ENCODE measurements at regions not wholly inside any gene's neighbourhood (a gene's known extent, or its start where the extent isn't known, plus 50 kb on each side); places are given as distances from the start of the nearest gene placed in this dataset.

DNA sequence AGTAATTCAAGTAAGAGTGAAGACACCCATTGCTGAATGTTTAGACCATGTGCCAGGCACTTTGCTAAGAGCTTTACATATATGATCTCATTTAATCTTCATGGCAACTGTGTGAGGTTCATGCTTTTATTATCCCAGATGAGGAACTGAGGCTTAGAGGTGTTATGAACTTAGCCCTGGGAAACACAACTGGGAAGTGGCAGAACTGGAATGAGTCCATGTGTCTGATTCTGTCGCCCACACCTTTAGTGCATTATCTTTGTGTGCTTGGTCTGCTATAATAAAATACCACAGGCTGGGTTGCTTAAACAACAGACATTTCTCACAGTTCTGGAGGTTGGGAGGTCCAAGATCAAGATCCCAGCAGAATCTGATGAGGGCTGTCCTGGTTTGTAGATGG, 108.7 kb upstream of the PLET1 start:
- Histone ChIP-seq H3K27me3 (no peaks in the 10 kb centered on the region), H3K4me3 (no peak overlapping the region), H3K36me3 (no peaks in the 10 kb centered on the region), H3K9me3 (no peaks in the 10 kb centered on the region), H3K27ac (no peak overlapping the region), H3K4me1 (ENCODE audit: insufficient read depth) (peaks cover 4% of the 10 kb centered on the region)
- WGBS, 3 donors, result 92 to 100% (median 93%) methylated on average over 1 of the region's 1 CpG
- intact Hi-C loops (cut with DNase I), result no loop called here
- DNase-seq, result no peak
- TF ChIP-seq EP300 (IDR thresholded peaks at IDR 0.05), result no peak
- TF ChIP-seq POLR2A (IDR thresholded peaks at IDR 0.05), result no peak
- TF ChIP-seq, protein P1, sequence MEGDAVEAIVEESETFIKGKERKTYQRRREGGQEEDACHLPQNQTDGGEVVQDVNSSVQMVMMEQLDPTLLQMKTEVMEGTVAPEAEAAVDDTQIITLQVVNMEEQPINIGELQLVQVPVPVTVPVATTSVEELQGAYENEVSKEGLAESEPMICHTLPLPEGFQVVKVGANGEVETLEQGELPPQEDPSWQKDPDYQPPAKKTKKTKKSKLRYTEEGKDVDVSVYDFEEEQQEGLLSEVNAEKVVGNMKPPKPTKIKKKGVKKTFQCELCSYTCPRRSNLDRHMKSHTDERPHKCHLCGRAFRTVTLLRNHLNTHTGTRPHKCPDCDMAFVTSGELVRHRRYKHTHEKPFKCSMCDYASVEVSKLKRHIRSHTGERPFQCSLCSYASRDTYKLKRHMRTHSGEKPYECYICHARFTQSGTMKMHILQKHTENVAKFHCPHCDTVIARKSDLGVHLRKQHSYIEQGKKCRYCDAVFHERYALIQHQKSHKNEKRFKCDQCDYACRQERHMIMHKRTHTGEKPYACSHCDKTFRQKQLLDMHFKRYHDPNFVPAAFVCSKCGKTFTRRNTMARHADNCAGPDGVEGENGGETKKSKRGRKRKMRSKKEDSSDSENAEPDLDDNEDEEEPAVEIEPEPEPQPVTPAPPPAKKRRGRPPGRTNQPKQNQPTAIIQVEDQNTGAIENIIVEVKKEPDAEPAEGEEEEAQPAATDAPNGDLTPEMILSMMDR (IDR thresholded peaks at IDR 0.05), result no peak

DNA sequence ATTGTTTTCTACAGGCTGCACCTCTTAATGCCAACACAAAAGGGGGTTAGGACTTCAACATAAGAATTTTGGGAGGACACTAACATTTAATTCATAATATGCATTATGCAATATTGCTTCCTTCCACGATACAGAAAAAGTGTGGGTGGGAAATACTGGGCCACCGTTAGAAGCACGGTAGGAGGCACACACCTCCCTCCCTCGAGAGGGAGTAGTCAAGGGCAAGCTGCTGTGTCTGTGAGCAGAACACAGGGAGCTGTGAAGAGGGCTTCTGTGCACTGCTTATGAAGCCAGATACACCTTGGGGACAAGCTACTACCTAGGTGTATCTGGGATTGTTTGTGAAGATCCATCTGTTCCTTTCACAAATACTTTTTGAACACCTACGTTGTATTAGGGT, 109.3 kb upstream of the PLET1 start:
- no peak overlapping the region for H3K4me3 ChIP-seq
- H3K9me3 ChIP-seq, result no peaks in the 10 kb centered on the region
- H3K36me3 ChIP-seq, result no peaks in the 10 kb centered on the region
- H3K27me3 ChIP-seq, result no peaks in the 10 kb centered on the region
- peaks cover 4% of the 10 kb centered on the region for H3K4me1 ChIP-seq (ENCODE audit: insufficient read depth)
- intact Hi-C loops (cut with DNase I), result no loop called here
- no peak for TF ChIP-seq POLR2A (IDR thresholded peaks at IDR 0.05)
- no peak for TF ChIP-seq EP300 (IDR thresholded peaks at IDR 0.05)
- TF ChIP-seq, protein P1 (IDR thresholded peaks at IDR 0.05), result no peak
- DNase-seq, result no peak
- H3K27ac ChIP-seq, result no peak overlapping the region
- 74 to 84% (median 77%) methylated on average over 5 of the region's 5 CpGs for WGBS, 3 donors

DNA sequence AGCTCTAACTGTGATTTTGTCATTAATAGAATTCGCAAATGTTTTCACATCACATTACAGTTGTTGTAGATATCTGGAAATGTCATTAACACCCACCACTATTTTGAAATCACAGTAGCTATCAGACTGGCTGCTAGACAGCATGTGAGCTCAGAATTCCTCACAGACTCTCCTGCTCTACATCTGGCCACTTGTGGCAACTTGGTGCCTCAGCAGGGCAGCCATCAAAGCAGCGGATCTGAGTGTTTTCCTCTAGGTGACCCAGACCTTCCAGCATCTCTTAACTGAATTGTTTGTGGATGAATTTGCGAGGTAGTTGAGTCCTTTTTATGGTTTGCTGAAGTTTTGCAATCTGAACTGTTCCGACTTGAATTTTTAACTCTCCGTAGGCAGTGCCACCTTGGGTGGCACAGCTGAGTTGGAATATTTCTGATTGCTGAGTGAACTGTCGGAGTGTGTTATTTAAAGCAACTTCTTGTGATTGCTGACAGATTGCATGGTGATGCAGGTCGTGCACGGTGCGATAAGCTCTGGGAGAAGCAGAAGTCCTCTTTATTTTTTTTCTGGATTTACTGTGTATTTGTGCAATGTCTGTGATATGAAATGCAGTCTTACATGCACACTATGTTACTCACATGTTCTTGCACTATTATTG, 114.0 kb upstream of the PLET1 start:
- H3K4me3 ChIP-seq, result no peak overlapping the region
- H3K4me1 ChIP-seq (ENCODE audit: insufficient read depth), result no peaks in the 10 kb centered on the region
- no peaks in the 10 kb centered on the region for H3K36me3 ChIP-seq
- no peaks in the 10 kb centered on the region for H3K27me3 ChIP-seq
- intact Hi-C loops (cut with DNase I), result no loop called here
- TF ChIP-seq POLR2A (IDR thresholded peaks at IDR 0.05) (no peak), EP300 (IDR thresholded peaks at IDR 0.05) (no peak)
- no peak overlapping the region for H3K27ac ChIP-seq
- no peak for DNase-seq
- WGBS, 3 donors, result 80 to 88% (median 81%) methylated on average over 9 of the region's 9 CpGs
- no peaks in the 10 kb centered on the region for H3K9me3 ChIP-seq

DNA sequence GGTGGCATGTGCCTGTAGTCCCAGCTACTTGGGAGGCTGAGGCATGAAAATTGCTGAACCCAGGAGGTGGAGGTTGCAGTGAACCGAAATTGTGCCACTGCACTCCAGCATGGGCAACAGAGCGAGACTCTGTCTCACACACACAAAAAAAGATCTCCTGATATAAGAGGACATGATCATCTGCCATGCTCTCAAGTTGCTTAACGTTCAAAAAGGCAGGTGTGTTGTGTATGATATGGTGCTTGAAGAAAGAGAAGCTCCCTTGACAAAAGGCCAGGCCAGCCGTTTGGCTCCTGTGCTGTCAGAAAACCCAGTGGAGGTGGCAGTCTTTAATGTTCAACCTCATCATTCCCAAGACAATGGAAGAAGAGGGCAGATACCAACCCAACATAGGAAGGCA, 117.3 kb upstream of the PLET1 start:
- Histone ChIP-seq H3K4me1 (ENCODE audit: insufficient read depth) (no peaks in the 10 kb centered on the region), H3K4me3 (no peak overlapping the region), H3K27me3 (no peaks in the 10 kb centered on the region), H3K9me3 (no peaks in the 10 kb centered on the region), H3K36me3 (no peaks in the 10 kb centered on the region), H3K27ac (no peak overlapping the region)
- WGBS, 3 donors, result 82 to 86% (median 86%) methylated on average over 4 of the region's 4 CpGs
- DNase-seq, result no peak
- intact Hi-C loops (cut with DNase I), result no loop called here
- TF ChIP-seq, protein P1 (IDR thresholded peaks at IDR 0.05), result no peak
- no peak for TF ChIP-seq POLR2A (IDR thresholded peaks at IDR 0.05)
- no peak for TF ChIP-seq EP300 (IDR thresholded peaks at IDR 0.05)

DNA sequence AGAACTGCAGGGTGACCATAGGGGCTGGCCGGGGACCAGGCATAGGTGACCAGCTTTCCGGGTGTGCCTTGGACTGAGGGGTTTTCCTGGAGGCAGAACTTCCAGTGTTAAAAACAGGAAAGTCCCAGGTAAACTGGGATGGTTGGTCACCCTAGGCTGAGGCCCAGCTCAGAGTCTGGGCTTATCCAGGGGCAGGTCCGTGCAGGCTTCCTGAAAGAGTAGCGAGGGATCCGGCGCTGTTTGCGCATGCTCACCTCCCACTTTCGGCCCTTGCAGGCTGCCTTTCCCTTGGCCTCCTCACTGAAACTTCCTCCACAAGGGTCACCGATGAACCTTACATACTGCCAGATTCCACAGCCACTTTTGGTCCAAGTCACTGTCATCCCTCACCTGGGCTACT, 119.8 kb upstream of the PLET1 start:
- Histone ChIP-seq H3K27ac (no peak overlapping the region), H3K4me3 (no peak overlapping the region), H3K9me3 (no peaks in the 10 kb centered on the region), H3K27me3 (no peaks in the 10 kb centered on the region), H3K4me1 (ENCODE audit: insufficient read depth) (no peaks in the 10 kb centered on the region), H3K36me3 (no peaks in the 10 kb centered on the region)
- TF ChIP-seq, protein P1 (IDR thresholded peaks at IDR 0.05), result no peak
- no peak for TF ChIP-seq POLR2A (IDR thresholded peaks at IDR 0.05)
- TF ChIP-seq EP300 (IDR thresholded peaks at IDR 0.05), result no peak
- 95 to 98% (median 97%) methylated on average over 9 of the region's 9 CpGs for WGBS, 3 donors
- DNase-seq, result no peak
- intact Hi-C loops (cut with DNase I), result no loop called here

Data from ovary (tissue), 7 donors.